ENCODE measurements at regions not wholly inside any gene's neighbourhood (a gene's known extent, or its start where the extent isn't known, plus 50 kb on each side); places are given as distances from the start of the nearest gene placed in this dataset.

DNA sequence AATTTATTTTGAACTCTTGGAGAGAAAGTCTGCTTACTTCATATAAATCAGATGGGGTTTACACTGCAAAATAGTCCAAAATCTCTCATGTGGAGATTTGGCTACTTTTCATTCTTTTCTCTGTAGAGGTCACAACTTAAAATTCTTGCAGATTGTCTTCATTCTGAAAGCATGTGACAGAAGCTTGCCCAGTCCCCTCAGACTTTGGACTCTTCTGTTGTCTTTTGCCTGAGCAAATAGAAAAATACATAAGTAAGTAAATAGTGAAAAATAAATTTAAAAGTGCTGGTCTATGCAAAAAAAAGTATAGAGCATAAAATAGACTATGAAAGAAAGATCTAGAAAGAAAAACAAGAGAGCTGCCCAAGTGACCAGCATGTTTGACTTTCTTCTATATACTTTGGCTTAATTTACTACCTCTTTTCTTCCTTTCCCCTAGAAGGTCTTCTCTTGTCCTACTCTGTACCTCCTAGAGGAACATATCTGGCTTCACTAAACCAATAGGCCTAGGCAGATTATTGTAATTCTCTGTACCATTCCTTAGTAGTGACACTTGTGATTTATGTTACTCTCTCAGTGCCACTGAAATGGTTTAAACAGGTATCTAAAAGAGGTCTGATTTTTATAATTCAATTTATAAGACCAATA lies 260.9 kb downstream of the TENT5A start:
- no peak for DNase-seq (ENCODE audit: low read depth in 1 of 2, low spot score in 2 of 2)
- Histone ChIP-seq H3K14ac (ENCODE audit: insufficient read length) (no peak overlapping the region), H2BK12ac (ENCODE audit: low read depth, low read length) (no peak overlapping the region), H3K9ac (replicated peaks in 1 of 4; ENCODE audit: extremely low read depth in 1 of 4, low read depth in 3 of 4, low read length in 3 of 4) (no peak overlapping the region), H3K4ac (replicated peaks; ENCODE audit: insufficient read length, low read depth, low read length) (no peak overlapping the region), H3K4me2 (ENCODE audit: insufficient read depth in 1 of 2, low read depth in 2 of 2, low read length in 2 of 2) (no peak overlapping the region), H3K18ac (ENCODE audit: extremely low read depth, low read length) (no peak overlapping the region), H2BK120ac (replicated peaks; ENCODE audit: low read depth, low read length) (no peak overlapping the region), H2BK20ac (ENCODE audit: low read length) (no peak overlapping the region), H2AK5ac (ENCODE audit: low read depth, low read length) (no peak overlapping the region), H3K23me2 (ENCODE audit: low read depth, low read length) (no peaks in the 10 kb centered on the region), H3K4me3 (ENCODE audit: extremely low read depth in 1 of 4, insufficient read depth in 2 of 4, low read depth in 3 of 4, low read length in 4 of 4) (no peak overlapping the region), H2BK15ac (ENCODE audit: low read length) (no peak overlapping the region), H4K91ac (replicated peaks; ENCODE audit: insufficient read length, low read length) (no peak overlapping the region), H4K20me1 (replicated peaks in 1 of 2; ENCODE audit: control insufficient read depth in 1 of 2, insufficient read depth in 2 of 2, low read length in 2 of 2) (no peaks in the 10 kb centered on the region), H3K56ac (replicated peaks; ENCODE audit: insufficient read length, low read depth, low read length) (no peak overlapping the region), H3K9me3 (ENCODE audit: insufficient read depth in 2 of 2, low read depth in 1 of 2, low read length in 1 of 2) (no peaks in the 10 kb centered on the region), H3K27me3 (replicated peaks in 1 of 4; ENCODE audit: control insufficient read depth in 3 of 4, extremely low read depth in 1 of 4, insufficient read depth in 3 of 4, low read length in 3 of 4) (no peaks in the 10 kb centered on the region), H2BK5ac (ENCODE audit: low read depth, low read length) (no peak overlapping the region), H4K5ac (ENCODE audit: insufficient read length, low read depth, low read length) (no peak overlapping the region), H3K79me2 (ENCODE audit: control insufficient read depth in 1 of 2, insufficient read depth in 2 of 2, low read length in 2 of 2) (no peaks in the 10 kb centered on the region), H2AFZ (ENCODE audit: low read length) (no peak overlapping the region), H3K4me1 (replicated peaks in 1 of 4; ENCODE audit: control insufficient read depth in 3 of 4, insufficient read depth in 4 of 4, low read length in 3 of 4) (no peaks in the 10 kb centered on the region), H3K27ac (ENCODE audit: low read depth, low read length) (no peak overlapping the region), H3K36me3 (ENCODE audit: control insufficient read depth in 2 of 4, insufficient read depth in 4 of 4, low read length in 3 of 4) (no peaks in the 10 kb centered on the region), H3K79me1 (ENCODE audit: low read depth, low read length) (no peaks in the 10 kb centered on the region), H3K23ac (ENCODE audit: insufficient read length) (no peak overlapping the region), H4K8ac (ENCODE audit: extremely low read depth, insufficient read depth, low read length) (no peak overlapping the region)
- TF ChIP-seq RAD21 (IDR thresholded peaks at IDR 0.05 in 1 of 2, conservative IDR thresholded peaks at IDR 0.05 in 1 of 2; ENCODE audit: low read depth in 2 of 2, low read length in 2 of 2) (no peak), BCL11A (IDR thresholded peaks at IDR 0.05; ENCODE audit: low read depth in 2 of 2, low read length in 2 of 2) (no peak), SP4 (IDR thresholded peaks at IDR 0.05; ENCODE audit: low read length) (no peak), POU5F1 (IDR thresholded peaks at IDR 0.05; ENCODE audit: low read depth, low read length) (no peak), POLR2AphosphoS5 (IDR thresholded peaks at IDR 0.05; ENCODE audit: low read depth, low read length) (no peak), EGR1 (IDR thresholded peaks at IDR 0.05; ENCODE audit: borderline replicate concordance, low read depth, low read length) (no peak), TAF1 (IDR thresholded peaks at IDR 0.05; ENCODE audit: low read depth, low read length) (no peak), SIN3A (conservative IDR thresholded peaks at IDR 0.05 in 1 of 2, IDR thresholded peaks at IDR 0.05 in 1 of 2; ENCODE audit: low read depth in 1 of 2, low read length in 2 of 2) (no peak), BACH1 (IDR thresholded peaks at IDR 0.05; ENCODE audit: low read length) (no peak), SIRT6 (IDR thresholded peaks at IDR 0.05; ENCODE audit: low read length) (no peak)
- FAIRE-seq, result no peak
- CTCF ChIA-PET (ENCODE audit: partially characterized antibody), result no interaction called here
- POLR2A ChIA-PET (ENCODE audit: partially characterized antibody), result no interaction called here

Measured in H1 (cell line).